Nephron (organoid): ENCODE measurements at regions not wholly inside any gene's neighbourhood (a gene's known extent, or its start where the extent isn't known, plus 50 kb on each side); places are given as distances from the start of the nearest gene placed in this dataset.

ENCODE experiments used
- H3K27ac Mint-ChIP-seq, 3 experiments: 2 replicates each; pipeline ENCODE4 v1.8.0; 2020; ENCODE audit warnings: mixed read lengths in 3 of 3, mild to moderate bottlenecking in 2 of 3, moderate library complexity in 1 of 3
- H3K27me3 Mint-ChIP-seq: 2 replicates; pipeline ENCODE4 v1.8.0; 2021; ENCODE audit warnings: low read depth, mild to moderate bottlenecking, moderate library complexity, mixed read lengths
- H3K36me3 Mint-ChIP-seq: 2 replicates; pipeline ENCODE4 v1.8.0; 2020; ENCODE audit warnings: low read depth, mixed read lengths
- H3K4me1 Mint-ChIP-seq: 2 replicates; pipeline ENCODE4 v1.8.0; 2020; ENCODE audit warnings: mixed read lengths
- H3K4me3 Mint-ChIP-seq, 3 experiments: 2 replicates each; pipeline ENCODE4 v1.8.0; 2020; ENCODE audit warnings: mild to moderate bottlenecking in 3 of 3, mixed read lengths in 3 of 3, moderate library complexity in 2 of 3
- H3K9me3 Mint-ChIP-seq: 2 replicates; pipeline ENCODE4 v1.8.0; 2020; ENCODE audit warnings: mixed read lengths
- TF ChIP-seq, protein P1 (sequence below), 3 experiments: fragments of 200-600 bp; sonication (generic); IDR thresholded peaks; one replicate each; pipeline ENCODE4 v1.5.0; 2021; ENCODE audit warnings: antibody characterized with exemption in 3 of 3; ENCODE audit not compliant: unreplicated experiment in 3 of 3

DNA sequence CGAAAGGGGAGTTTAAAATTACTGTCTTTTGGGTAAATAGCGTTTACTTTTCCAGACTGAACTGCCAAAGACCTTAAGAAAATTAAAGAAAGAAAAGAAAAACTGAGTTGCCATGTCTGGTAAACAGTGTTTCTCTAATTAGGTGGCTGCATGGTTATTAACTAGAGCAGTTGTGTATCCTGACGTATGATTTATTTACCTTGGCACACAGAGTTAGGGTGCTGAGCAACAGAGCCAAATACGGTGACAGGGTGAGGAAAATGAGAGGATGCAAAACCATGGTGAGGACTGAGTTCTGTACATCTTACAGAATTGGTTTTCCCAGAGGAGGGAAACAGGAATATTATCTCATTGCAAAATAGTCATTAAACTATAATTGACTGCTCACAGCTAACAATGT is 546.4 kb upstream of the FZD8 start:
- Mint-ChIP-seq H3K4me1 (peaks cover 41% of the 10 kb centered on the region), H3K27ac (peak overlapping the region; percentile 73 to 89 (median 87)), H3K27me3 (peaks cover 3% of the 10 kb centered on the region), H3K4me3 (no peak overlapping the region), H3K36me3 (peaks cover 20% of the 10 kb centered on the region), H3K9me3 (peaks cover 36% of the 10 kb centered on the region)
- TF ChIP-seq, protein P1, sequence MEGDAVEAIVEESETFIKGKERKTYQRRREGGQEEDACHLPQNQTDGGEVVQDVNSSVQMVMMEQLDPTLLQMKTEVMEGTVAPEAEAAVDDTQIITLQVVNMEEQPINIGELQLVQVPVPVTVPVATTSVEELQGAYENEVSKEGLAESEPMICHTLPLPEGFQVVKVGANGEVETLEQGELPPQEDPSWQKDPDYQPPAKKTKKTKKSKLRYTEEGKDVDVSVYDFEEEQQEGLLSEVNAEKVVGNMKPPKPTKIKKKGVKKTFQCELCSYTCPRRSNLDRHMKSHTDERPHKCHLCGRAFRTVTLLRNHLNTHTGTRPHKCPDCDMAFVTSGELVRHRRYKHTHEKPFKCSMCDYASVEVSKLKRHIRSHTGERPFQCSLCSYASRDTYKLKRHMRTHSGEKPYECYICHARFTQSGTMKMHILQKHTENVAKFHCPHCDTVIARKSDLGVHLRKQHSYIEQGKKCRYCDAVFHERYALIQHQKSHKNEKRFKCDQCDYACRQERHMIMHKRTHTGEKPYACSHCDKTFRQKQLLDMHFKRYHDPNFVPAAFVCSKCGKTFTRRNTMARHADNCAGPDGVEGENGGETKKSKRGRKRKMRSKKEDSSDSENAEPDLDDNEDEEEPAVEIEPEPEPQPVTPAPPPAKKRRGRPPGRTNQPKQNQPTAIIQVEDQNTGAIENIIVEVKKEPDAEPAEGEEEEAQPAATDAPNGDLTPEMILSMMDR (IDR thresholded peaks at IDR 0.05; ENCODE audit: unreplicated experiment in 3 of 3), result no peak

DNA sequence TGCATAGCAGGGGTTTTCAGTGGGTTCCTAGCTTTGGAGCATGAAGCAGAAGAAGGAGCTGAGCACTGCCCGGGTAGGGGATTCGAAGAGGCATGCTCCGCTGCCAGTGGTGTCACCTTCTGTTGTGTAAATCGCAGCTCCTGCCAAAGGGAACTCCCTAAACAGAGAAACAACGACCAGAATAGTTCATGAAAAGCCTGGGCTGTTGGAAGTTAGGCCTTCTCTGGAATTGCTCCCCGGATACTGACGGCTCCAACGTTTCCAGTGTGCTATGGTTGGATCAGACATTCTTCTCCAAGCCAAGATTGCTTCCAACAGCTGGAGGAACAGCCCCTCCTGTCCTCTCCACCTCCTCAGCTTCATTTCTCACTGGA is 546.0 kb upstream of the FZD8 start:
- Mint-ChIP-seq H3K4me3 (no peak overlapping the region), H3K4me1 (peaks cover 45% of the 10 kb centered on the region), H3K27me3 (peaks cover 3% of the 10 kb centered on the region), H3K36me3 (peaks cover 20% of the 10 kb centered on the region), H3K9me3 (peaks cover 33% of the 10 kb centered on the region), H3K27ac (peak overlapping the region; percentile 73 to 89 (median 87))
- TF ChIP-seq, protein P1 (IDR thresholded peaks at IDR 0.05; ENCODE audit: unreplicated experiment in 3 of 3), result no peak

DNA sequence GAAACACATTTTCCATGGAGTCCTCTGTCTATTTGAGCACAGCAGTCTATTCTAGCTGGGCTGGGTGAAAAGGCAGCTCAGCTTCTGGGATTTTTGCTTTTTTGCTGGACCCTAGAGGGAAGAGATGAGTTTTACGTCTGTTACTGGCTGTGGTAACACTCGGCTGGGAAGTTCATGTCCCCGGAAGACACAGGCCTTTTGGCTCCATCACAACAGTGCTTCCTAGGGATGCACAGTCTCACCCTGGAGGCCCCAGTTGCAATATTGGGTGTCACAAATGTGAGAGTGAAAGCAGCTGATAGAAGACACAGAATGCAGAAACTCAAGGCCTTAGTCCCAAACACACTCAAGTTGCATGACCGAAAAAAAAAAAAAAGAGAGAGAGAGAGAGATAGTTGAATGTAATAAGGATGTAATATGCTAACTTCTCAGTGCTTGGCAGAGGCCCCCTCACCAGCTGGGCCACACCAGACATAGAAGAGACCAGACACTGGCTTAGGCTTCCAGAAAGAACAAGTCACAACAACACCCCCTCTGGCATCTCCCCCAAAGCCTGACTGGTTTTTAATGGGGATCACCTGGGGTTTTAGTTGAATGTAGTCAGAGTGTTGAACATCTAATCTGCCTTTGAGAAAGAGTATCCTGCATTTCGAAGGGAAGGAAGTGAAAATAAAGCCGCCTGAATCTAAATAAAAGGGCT is 545.4 kb upstream of the FZD8 start:
- TF ChIP-seq, protein P1 (IDR thresholded peaks at IDR 0.05; ENCODE audit: unreplicated experiment in 3 of 3), result no peak
- Mint-ChIP-seq H3K27me3 (peaks cover 3% of the 10 kb centered on the region), H3K4me1 (peaks cover 50% of the 10 kb centered on the region), H3K27ac (peak overlapping the region; percentile 73 to 89 (median 87)), H3K4me3 (no peak overlapping the region), H3K9me3 (peaks cover 29% of the 10 kb centered on the region), H3K36me3 (peaks cover 16% of the 10 kb centered on the region)

DNA sequence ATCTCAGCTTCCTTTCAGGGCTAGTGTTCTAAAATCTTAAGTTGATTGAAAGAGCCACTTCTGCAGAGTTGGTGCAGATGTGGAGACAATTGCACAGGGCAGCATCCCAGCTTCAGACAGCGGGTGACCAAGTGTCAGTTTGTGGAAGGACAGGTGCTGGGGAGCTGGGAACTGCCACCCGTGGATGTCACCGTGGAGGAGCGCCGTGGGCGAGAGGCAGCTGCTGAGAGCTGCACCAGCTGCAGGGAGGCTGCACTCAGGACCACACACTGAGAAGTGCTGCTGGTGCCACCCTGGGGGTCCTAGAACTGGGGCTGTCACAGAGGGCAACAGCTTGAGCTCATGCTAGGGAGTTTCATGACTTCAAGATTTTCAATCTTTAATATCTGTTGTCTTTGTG is 543.0 kb upstream of the FZD8 start:
- H3K4me3 Mint-ChIP-seq, result no peak overlapping the region
- TF ChIP-seq, protein P1 (IDR thresholded peaks at IDR 0.05; ENCODE audit: unreplicated experiment in 3 of 3), result no peak
- peaks cover 3% of the 10 kb centered on the region for H3K27me3 Mint-ChIP-seq

DNA sequence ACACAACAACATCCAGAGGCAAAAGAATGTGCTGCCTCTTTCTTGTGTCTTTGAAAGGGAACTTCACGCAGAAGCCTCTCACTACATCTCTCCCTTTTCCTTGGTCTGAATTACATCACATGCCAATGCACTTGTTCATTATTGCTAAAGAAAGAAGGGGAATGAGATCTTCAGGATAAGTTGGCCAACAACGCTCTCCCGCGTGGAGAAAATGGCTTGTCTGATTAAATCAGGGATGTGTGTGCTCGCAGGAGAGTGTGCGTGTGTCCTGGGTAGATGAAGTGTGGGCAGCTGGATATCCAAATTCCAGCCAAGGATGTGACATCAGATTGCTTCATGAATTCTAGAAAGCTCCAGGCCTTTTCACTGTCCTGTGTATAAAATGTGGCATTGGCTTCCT is 541.6 kb upstream of the FZD8 start:
- Mint-ChIP-seq H3K36me3 (no peaks in the 10 kb centered on the region), H3K27me3 (peaks cover 3% of the 10 kb centered on the region), H3K4me1 (peaks cover 63% of the 10 kb centered on the region), H3K9me3 (peaks cover 16% of the 10 kb centered on the region), H3K4me3 (no peak overlapping the region), H3K27ac (peak overlapping the region in 2 of 3 experiments; percentile 33 to 89)
- TF ChIP-seq, protein P1 (IDR thresholded peaks at IDR 0.05; ENCODE audit: unreplicated experiment in 3 of 3), result no peak

More for the DNA sequence above, 543.0 kb upstream of the FZD8 start:
- H3K4me1 Mint-ChIP-seq, result peaks cover 63% of the 10 kb centered on the region
- H3K36me3 Mint-ChIP-seq, result peaks cover 3% of the 10 kb centered on the region
- H3K27ac Mint-ChIP-seq, result peak overlapping the region; percentile 49 to 90 (median 51)
- peaks cover 11% of the 10 kb centered on the region for H3K9me3 Mint-ChIP-seq

DNA sequence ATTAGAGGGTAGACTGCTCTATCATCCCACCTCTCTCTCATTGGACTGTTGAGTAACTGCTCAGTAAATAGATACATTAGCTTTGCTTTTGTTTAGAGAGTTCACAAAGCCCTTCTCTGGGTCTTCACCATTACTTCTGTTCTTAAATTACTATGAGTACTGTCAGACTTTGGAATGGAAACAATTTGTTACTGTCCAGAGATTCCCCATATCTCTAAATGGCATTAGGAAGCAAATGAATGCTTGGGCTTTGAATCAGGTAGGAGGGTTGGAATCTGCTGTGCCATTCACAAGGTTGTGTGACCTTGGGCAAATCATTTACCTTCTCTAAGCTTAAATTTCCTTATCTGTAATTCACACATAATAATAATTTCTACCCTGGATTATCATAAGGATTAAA is 541.0 kb upstream of the FZD8 start:
- TF ChIP-seq, protein P1 (IDR thresholded peaks at IDR 0.05; ENCODE audit: unreplicated experiment in 3 of 3), result no peak
- Mint-ChIP-seq H3K4me3 (no peak overlapping the region), H3K9me3 (peaks cover 15% of the 10 kb centered on the region), H3K27me3 (peaks cover 3% of the 10 kb centered on the region), H3K27ac (peak overlapping the region; percentile 84 to 89 (median 89)), H3K36me3 (no peaks in the 10 kb centered on the region), H3K4me1 (peaks cover 56% of the 10 kb centered on the region)
